DMS53 (cell line): ENCODE measurements at regions not wholly inside any gene's neighbourhood (a gene's known extent, or its start where the extent isn't known, plus 50 kb on each side); places are given as distances from the start of the nearest gene placed in this dataset.

Experiments used
- DNase-seq: peaks from one replicate; lab custom pipeline; 2025; lab: John Stamatoyannopoulos, UW

DNA sequence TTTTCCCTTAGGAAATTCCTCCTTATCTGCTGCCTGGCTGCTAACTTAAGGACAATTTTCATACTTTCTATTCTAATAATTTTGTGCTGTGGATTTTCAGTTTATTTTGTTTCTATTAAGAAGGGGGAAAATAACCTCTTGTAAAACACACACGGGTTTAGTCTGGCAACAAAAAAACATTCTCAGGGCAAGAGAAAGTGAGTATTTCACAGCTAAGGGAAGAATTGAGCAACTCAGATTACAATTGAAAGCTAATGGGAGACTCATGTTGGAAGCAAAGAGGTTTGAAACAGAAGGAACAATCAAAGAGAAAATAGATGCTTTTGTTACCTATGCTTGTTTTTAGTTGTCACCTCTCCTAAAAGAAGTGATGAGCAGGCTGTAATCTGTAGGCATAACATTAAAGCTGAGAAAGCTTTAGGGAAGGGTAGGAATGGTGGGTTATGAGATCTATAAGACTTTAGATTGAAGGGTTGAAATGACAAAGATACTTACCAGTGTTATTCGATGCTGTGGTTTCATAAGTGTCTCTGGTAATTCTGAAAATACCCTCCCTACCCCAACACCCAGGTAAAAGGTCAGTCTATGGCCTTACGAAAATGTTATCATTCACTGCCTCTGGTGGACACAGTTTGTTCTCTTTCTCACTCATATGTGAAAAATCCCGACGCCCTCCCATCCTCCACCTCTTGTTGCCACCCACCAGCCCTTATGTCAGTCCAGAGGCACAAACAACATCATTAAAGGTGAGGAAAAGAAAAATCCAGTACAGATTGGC is 510.9 kb downstream of the TXNL1 start:
- DNase-seq, result no peak

DNA sequence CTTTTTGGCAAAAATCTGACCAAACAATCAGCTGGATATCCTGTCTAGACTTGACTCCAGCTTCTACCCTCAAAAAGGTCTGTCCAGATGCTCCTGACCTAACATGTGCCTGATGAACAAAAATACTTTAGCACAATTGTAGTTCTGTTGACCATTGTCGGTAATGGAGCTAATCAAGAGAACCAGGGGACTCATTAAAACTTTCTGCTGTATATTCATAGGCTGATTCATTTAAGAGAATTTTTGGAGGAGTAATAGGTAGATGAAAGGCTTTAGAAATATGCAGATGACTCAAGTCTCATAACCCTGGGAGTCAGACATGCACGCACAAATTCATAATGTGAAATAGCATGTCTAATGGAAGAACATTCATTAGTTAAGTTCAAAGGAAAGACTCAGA is 514.2 kb downstream of the TXNL1 start:
- DNase-seq, result no peak

DNA sequence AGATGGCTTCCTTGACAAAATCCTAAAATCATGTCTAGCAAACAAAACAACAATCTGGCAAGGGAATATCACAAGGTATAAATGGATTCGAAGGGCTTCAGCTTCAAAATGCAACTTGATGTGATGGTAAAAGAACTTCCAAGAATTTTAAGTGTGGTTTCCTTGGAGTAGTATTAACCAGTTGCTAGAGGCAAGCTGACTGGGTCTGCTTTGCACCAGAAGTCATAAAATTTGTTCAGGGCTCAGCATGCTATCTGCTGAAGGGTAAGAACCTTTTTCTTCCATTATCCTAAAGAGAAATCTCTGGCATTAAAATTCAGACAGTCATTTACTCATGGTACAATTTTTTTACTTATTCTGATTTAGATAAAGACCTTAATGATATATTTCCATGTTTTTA is 516.7 kb downstream of the TXNL1 start:
- no peak for DNase-seq

DNA sequence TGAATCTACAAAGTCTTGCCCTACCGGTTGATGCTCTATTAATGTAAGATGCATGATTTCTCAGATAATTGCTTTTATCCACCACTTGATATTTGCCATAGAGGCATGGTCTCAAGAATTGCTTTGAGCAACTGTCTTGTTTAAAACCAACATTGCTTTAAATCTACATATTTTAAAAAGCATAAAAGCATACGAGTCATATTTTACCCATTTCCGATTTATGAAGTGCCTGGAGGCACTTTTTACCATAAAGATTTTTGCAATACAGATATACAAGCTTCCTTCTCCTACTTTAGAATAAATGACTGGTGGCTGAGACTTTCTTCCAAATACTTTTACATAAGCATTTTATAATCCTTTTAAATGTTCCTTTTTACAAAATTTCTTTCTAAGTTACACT is 517.6 kb downstream of the TXNL1 start:
- no peak for DNase-seq

DNA sequence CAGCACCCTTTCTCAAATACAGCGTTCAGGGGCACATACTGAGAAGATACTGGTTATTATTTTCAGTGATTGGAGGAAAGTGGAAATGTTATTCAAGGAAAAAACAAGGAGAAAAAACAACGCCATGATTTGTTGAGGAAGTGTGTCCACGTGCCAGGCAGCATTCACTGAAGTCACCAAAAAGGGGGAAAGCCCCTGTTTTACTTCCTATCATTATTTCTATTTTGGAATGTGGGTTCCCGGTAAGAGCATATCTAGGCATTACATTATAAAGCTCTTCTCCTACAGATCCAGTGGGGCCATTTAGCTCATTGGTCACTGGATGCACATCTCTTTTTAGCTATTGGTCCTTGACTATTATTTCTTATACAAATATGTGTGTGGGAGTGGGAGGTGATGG is 518.7 kb downstream of the TXNL1 start:
- DNase-seq, result no peak

DNA sequence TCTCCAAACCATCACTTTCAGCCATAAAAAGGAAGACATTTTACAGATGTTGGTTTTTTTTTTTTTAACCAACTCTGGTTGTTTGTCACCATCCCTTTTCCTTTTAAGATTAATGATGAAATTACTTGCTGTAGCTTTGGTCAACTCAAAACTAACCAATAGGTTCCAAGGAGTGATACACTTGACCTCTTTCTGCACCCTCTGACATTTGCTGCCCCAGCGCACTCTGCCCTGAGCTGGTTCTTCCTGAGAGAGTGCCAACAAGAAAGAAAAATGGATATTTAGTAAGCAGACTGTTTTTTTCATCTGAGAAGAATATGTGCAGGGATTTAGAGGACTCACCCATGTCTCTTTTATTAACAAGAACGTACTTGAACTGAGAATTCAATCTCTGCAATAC is 520.0 kb downstream of the TXNL1 start:
- DNase-seq, result no peak

DNA sequence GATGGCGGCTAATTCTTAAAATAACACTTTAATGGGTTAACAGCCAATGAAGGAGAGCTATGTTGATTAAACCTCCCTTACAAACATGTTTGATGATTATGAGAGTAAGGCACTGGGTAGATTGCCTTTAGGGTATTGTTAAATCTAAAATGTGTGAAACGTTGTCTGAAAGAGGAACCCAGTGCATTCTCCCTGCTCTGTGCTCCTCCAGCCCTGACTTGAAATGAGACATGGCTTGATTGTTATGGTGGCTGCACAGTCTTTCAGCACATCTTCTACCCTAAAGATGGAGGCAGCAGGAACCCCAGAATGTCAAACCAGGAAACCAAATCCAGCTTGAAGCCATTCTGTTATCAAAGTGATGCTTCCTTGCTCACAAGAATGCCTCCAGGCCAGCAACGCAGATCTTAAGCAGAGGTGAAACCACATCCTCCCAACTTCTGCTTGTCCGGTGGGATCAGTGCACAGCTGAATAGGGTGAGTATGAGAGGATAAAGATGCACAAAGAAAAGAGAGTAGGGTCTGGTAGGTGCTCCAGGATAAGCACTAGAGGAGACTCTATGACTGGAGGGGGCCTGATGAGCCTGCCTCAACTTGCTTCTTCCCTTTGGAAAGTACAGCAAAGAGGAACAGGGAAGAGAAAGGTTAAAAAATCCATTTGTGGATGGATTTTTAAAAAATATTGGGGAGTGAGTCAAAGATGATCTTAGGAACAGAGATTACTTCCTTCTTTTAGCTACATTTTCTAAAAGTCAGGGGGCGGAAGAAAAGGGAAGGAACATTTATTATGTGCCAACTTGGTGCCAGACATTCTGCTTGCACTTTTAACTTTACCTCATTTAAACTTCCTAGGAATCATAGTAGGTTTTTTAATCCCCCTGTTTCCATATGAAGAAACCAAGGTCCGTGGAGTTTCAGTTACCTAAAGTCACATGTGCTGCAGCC is 523.0 kb downstream of the TXNL1 start:
- no peak for DNase-seq

DNA sequence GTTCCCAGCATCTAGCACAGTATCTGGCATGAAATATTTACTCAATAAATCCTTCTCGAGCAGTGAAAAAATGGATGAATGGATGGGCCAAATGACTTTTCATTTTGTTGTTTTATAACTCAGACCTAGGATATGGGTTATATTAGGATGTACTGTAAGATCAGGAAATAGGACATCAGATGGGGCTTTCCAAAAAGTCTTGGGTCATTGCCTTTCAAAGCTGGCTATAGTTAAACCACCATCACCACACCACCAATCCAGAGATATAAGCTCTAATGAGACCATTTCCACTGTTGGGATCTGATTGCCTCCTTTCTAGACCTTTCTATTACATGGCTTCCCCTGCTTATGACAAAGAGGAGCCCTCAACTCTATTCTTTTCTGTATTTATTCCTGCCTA is 525.0 kb upstream of the TCF4 start:
- DNase-seq, result no peak

DNA sequence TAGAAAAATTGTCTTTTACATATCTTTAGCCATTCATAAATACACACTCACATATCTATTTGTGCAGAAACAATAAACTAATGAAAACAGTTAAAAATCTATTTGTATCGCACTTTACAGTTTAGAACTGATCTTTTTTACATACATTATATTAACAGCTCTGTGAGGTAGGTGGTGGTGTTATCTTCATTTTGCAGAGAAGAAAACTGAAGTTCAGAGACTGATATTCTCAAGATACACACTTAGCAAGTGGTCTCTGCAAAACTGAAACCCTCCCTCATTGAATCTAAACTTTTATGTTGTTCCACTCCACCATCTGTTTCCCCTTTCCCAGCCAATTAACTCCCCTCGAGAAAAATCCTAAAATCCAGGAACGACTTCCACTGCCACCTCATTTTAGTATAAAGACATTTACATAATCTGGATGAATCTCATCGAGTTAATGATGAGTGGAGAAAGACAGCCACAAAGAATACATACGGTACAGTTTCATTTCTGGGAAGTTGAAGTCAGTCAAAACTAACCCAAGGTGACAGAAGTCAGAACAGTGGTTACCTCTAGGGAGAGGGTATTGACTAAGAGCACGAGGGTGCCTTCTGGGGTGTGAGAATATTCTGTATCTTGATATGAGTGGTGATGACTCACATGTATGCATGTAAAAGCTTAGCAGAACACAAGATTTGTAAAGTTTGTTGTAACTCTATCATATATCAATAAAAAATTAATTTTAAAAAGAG is 524.2 kb upstream of the TCF4 start:
- no peak for DNase-seq

DNA sequence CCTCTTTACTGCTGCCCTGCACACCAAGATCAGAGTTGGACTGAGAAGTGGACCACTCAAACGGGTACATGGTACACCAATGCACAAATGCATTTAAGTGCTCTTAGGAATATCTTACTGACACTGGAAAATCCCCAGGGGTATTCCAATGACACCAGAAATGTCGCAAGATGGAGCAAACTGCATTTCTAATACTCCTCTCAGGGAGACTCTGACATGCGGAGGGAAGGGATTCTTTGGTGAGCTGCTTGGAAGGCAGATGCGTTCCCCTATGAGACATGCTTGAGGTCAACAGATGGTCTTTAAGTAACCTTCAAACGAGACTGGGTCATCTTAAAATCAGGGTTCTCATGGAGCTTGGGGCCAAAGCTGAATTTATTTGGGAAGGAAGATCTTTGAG is 521.8 kb upstream of the TCF4 start:
- no peak for DNase-seq

DNA sequence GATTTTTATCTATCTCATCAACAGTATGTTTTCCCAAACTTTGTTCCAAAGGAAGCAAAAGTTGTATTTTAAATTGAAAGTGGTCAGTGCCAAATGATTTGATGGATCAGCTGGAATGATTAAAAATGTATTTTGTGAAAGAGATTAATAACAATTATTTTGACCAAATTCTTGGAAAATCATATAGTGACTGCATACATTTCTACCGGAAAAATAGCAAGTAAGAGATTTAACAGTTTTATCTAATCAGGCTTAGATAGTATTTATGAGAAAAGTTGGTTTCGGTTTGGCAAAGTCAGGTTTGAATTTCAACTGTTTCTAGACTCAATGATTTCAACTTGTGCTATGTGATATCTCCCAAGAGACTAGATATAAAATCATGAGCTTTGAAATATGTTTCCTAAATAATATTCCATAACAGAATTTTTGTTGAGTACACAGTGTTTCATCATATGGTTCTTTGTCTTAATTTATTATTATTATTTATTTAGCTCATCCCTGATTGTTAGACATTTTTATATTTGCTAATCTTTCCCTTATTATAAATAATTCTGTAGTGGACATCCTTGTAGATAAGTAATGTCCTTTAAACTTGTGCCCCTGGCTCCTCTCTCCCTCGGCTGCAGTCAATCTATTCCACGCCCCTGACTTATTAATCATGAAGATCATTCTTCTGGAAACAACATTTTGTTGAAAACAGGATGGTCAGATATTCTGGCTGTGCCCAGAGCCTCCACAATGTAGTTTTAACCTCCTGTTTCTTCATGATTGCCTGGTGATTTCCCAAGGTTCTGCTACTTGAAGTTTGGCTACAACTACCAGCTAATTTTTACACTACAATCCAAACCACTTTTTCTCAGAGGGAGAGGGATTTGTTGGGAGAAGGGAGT is 520.7 kb upstream of the TCF4 start:
- no peak for DNase-seq

DNA sequence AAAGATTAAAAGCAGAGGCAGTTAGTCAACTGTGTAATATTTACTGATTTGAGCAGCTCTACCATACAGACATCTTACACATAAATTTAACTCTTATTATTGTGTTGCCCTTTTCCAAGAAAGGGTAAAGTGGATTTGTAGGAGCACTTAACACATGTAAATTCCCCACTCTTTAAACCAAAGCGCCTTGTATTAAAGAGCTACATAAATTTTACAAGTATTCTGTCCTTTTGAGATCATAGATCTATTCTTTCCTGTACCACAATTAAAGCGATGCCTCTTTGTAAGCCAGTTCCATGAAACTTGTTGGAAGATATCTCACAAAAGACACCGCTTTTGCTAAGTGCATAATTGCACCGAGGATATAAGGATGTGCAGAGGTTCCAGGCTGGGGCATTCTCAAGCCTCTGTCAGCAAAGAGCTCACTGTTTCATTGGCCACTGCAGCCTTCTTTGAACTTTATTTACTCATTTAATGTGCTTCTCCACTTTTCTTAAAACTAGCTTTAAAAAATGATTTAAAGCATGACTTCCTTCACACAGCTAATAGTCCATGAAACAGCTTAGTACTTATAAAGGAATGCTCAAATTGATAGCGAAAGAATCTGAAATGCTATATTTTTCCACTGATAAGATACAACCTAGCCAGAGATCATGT is 520.0 kb upstream of the TCF4 start:
- DNase-seq, result no peak

DNA sequence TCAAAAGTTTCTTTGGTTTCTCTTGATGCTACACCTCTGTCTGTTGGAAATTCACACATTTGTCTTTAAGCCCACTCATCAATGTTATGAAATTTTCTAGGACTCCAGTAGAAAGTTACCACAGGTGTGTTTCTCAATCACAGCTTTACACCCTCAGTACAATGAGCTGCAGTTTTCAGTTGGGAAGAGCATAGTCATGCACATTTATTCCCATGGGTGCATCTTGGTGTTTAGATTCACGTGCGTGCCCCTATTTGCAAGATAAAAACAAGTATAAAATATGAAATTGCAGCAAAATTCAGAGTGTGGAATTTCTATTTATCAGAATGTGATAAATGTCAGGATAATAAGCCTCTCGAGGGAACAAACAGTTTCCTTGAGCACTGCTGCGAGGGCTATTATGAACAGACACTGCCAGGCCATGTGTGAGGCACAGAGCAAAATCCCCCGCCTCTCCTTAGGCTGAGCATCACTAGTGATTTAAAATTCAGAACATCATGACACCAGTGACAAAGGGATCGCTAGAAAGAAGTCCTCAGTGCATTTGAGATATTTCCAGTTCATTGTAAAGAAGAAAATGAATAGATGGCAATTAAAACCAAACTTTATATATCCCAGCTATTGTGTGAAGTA is 512.2 kb upstream of the TCF4 start:
- no peak for DNase-seq

DNA sequence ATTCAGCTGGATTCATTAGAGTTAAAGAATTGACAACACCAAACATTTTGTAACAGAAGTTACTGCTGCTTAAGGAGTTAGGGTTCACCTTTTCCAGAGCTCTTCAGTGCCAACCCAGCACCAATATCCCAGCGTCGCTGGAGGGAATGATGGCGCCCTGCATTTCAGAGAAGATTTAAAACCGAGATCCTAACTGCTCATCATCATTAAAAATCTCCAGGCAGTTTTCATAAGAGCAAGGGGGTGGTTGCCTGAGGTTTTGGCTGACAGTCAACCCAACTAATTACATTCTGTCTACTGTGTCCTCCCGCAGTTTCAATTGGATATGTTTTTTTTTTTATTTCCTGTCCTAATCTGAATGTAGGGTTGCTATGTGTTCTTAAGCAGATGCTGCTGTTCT is 509.6 kb upstream of the TCF4 start:
- no peak for DNase-seq

DNA sequence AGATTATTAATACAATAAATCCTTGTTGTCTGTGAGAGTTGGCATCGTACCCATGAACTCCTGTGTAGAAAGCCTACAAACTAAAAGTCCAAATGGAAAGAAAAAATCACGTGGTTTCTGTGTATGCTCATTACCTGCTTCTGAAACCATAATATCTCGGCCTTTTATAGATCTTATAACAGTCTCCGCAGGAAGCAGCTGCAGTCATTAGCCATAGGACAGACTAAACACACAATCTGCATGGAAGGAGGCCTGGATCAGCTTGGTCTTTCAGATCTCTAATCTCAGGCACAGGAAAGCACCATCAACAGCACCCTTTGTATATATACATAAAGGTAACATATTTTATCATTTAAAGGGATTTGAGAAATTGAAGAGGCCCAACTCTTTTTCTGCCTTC is 508.9 kb upstream of the TCF4 start:
- DNase-seq, result no peak

DNA sequence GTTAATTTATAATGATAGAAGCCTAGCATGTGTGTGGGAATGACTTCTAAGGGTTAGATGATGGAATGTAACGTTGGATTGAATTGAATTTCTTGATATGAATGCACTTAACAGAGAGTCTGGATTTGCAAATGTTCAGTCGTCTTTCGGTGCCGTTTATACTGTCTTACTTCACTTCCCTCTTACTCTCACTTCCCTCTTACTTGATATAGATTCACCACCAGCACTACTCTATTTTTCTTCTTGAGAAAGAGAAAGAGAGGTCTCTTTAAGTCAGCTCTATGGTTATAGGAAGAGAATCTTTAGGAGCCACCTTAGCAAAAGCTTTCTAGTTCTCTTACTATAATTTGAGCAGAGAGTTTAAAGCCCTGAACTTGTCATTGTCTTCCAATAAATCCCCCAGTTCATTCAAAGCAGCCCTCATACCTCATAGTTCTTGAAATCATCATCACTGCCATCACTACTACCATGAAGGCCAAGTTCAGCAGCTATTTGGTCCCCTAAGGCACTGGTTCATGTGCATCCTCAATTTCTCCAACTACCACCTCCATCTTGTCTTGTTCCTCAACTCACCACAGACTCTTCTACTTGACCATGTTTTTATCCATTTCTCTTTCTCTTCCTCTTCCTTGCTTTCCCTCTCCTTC is 501.7 kb upstream of the TCF4 start:
- DNase-seq, result no peak

DNA sequence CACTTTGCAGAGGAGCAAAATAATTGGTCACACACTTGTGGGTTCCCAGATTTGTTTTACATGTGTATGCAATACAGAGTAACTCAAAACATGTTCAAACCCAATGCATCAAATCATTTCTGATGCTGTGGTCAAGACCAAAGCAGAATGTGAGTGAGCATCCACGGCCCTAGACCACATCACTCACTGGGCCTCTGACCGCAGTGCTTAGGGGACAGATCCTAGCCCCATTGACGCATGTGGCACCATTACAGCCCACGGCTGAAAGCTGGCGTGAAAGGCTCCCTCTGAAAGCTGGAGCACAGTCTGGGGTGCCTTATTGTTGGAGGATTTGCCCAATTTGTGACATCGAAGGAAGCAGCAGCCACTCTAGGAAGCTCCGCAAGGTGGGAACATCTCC is 498.8 kb upstream of the TCF4 start:
- DNase-seq, result no peak

DNA sequence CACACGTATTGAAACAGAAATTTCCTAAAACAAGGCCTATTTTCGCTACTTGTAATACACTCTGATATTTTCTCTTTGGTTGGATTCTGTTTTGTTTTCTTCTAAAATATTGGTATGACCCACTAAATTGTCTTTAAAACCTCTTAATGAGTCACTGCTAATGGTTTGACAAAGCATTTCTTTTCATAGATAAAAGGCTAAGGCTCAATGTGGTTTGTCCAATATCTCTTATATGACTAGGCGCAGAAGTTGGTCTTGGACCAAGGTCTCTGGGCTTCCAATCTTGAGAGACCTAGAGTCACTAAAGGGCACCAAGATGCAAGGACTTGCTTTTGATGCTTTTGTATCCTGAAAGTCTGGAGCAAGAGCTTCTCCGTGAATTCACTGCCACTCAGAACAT is 498.2 kb upstream of the TCF4 start:
- DNase-seq, result no peak

DNA sequence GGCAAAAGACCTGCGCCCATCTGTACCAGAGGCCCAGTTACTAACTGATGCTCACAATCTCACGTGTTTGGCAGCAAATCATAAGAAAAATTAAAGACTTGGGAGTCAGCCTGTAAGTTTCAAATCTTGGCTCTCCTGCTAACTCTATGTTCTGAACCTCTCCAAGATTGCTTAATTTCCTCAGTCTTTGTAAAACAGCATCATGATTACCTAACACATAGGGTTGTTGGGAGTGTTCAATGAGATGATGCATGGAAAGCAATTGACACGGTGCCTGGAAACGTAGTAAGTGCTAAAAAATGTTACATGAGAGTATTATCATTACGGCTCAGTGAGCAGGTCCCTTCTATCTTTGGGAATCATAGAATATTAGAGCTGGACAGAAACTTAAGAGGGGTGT is 497.6 kb upstream of the TCF4 start:
- no peak for DNase-seq
